A549 (cell line): ENCODE measurements at regions not wholly inside any gene's neighbourhood (a gene's known extent, or its start where the extent isn't known, plus 50 kb on each side); places are given as distances from the start of the nearest gene placed in this dataset.
"Not testable (repeated sequence)": the region's sequence is repeated elsewhere in the genome, so short reads cannot be mapped to it uniquely, and the experiment has no call there.

Experiments
- ATAC-seq, 2 experiments: fragments of 200-7000 bp in 1 of 2; fragments of >200 bp in 1 of 2; cut with Nextera tagmentation in 1 of 2; cut with Tn5 transposase in 1 of 2; 3 replicates each; pipeline versions ENCODE4 v1.8.0 to v1.9.1; 2018 to 2020; ENCODE audit warnings: mild to moderate bottlenecking in 1 of 2, moderate library complexity in 1 of 2
- CTCF ChIA-PET: fragments of 300-600 bp; sonication (Branson Sonifier 250); formaldehyde crosslinking; extraction: SDS; loops from one replicate; lab custom pipeline; 2021; ENCODE audit warnings: antibody characterized with exemption, inconsistent platforms; lab: Yijun Ruan, JAX
- POLR2A ChIA-PET: fragments of 350-600 bp; formaldehyde crosslinking; extraction: SDS; loops from one replicate; lab custom pipeline; 2021; ENCODE audit warnings: antibody characterized with exemption, inconsistent platforms; lab: Yijun Ruan, JAX
- DNase-seq, 2 experiments: peaks; one replicate each; pipeline versions ENCODE4 v3.0.0 to v3.0.0-alpha.2; 2011 to 2016; ENCODE audit warnings: low read depth in 1 of 2, low spot score in 1 of 2
- FAIRE-seq: peaks from 2 replicates; lab custom pipeline; 2011; peaks lifted over from hg19 to GRCh38; lab: Jason Lieb, UNC
- H3K27ac ChIP-seq, 2 experiments: fragments of >200 bp; sonication (Bioruptor Twin); formaldehyde crosslinking; 3 replicates each; pipeline ENCODE4 v1.5.1; 2016 to 2017
- H3K4me1 ChIP-seq: fragments of >200 bp; sonication (Bioruptor Twin); formaldehyde crosslinking; 3 replicates; pipeline ENCODE4 v1.6.1; 2016
- H3K4me2 ChIP-seq: fragments of >200 bp; sonication (Bioruptor Twin); formaldehyde crosslinking; 3 replicates; pipeline ENCODE4 v1.6.1; 2016
- H3K4me3 ChIP-seq: fragments of >200 bp; sonication (Bioruptor Twin); formaldehyde crosslinking; 3 replicates; pipeline ENCODE4 v1.5.1; 2016
- H3K9me3 ChIP-seq: fragments of >200 bp; sonication (Bioruptor Twin); formaldehyde crosslinking; 3 replicates; pipeline ENCODE4 v1.6.1; 2016
- BCL3 ChIP-seq: fragments of >200 bp; sonication (Bioruptor Twin); formaldehyde crosslinking; IDR thresholded peaks from 3 replicates; pipeline ENCODE4 v1.6.1; 2016
- BHLHE40 ChIP-seq: IDR thresholded peaks from 2 replicates; pipeline ENCODE4 v1.6.1; 2012; ENCODE audit warnings: low read depth, low read length, inconsistent platforms
- EP300 ChIP-seq, 2 experiments: fragments of >200 bp; sonication (Bioruptor Twin); formaldehyde crosslinking; IDR thresholded peaks; 2 replicates in 1 of 2; 3 replicates in 1 of 2; pipeline ENCODE4 v1.6.1; 2016 to 2017
- FOXS1 ChIP-seq: fragments of 250-450 bp; sonication (Bioruptor Pico); IDR thresholded peaks from 2 replicates; pipeline ENCODE4 v1.5.0; 2020; ENCODE audit warnings: mild to moderate bottlenecking, moderate library complexity
- HES2 ChIP-seq: fragments of >200 bp; sonication (Bioruptor Twin); formaldehyde crosslinking; IDR thresholded peaks from 2 replicates; pipeline ENCODE4 v1.6.1; 2016
- HEYL ChIP-seq: fragments of 250-450 bp; sonication (Bioruptor Pico); IDR thresholded peaks from 2 replicates; pipeline ENCODE4 v1.8.0; 2021; ENCODE audit warnings: mild to moderate bottlenecking, moderate library complexity
- JUN ChIP-seq, 2 experiments: fragments of >200 bp; sonication (Bioruptor Twin); formaldehyde crosslinking; IDR thresholded peaks; 2 replicates in 1 of 2; 3 replicates in 1 of 2; pipeline ENCODE4 v1.6.1; 2016 to 2017
- MYC ChIP-seq: IDR thresholded peaks from 2 replicates; pipeline ENCODE4 v1.6.1; 2012; ENCODE audit warnings: mild to moderate bottlenecking, inconsistent platforms, low read length, improper control_type of control experiment, borderline replicate concordance
- NPAS2 ChIP-seq: fragments of 250-450 bp; sonication (Bioruptor Pico); IDR thresholded peaks from 2 replicates; pipeline ENCODE4 v1.8.0; 2022; ENCODE audit warnings: mild to moderate bottlenecking, moderate library complexity, borderline replicate concordance
- NR3C1 ChIP-seq: fragments of >200 bp; sonication (Bioruptor Twin); formaldehyde crosslinking; IDR thresholded peaks from 3 replicates; pipeline ENCODE4 v1.6.1; 2017
- PHF8 ChIP-seq: fragments of 200-600 bp; sonication (generic); IDR thresholded peaks from 2 replicates; pipeline ENCODE4 v1.6.1; 2016; ENCODE audit warnings: low read depth, mild to moderate bottlenecking, antibody characterized with exemption, moderate library complexity, borderline replicate concordance
- RARB ChIP-seq: fragments of 250-450 bp; sonication (Bioruptor Pico); IDR thresholded peaks from 2 replicates; pipeline ENCODE4 v1.8.0; 2021; ENCODE audit warnings: mild to moderate bottlenecking, moderate library complexity
- SREBF2 ChIP-seq: fragments of 450-650 bp; IDR thresholded peaks from 2 replicates; pipeline ENCODE4 v1.6.1; 2014; ENCODE audit warnings: mild to moderate bottlenecking, moderate library complexity
- TFCP2L1 ChIP-seq: fragments of 250-450 bp; sonication (Bioruptor Pico); IDR thresholded peaks from 2 replicates; pipeline ENCODE4 v1.5.0; 2021; ENCODE audit warnings: mild to moderate bottlenecking
- TP53 ChIP-seq: fragments of 250-450 bp; sonication (Bioruptor Pico); IDR thresholded peaks from 2 replicates; pipeline ENCODE4 v1.5.0; 2021; ENCODE audit warnings: mild to moderate bottlenecking, moderate library complexity
- ZFP36 ChIP-seq: fragments of 450-650 bp; IDR thresholded peaks from 2 replicates; pipeline ENCODE4 v1.6.1; 2014; ENCODE audit warnings: borderline replicate concordance; ENCODE audit not compliant: partially characterized antibody
- ZNF302 ChIP-seq: fragments of 250-450 bp; sonication (Bioruptor Pico); IDR thresholded peaks from 2 replicates; pipeline ENCODE4 v1.9.0; 2021; ENCODE audit warnings: inconsistent platforms, mild to moderate bottlenecking, moderate library complexity
- WGBS: methylation state at CpG from one replicate; pipeline ENCODE4 v1.1.6; 2017; ENCODE audit errors: missing lambda C conversion rate; 5-methylcytosine and 5-hydroxymethylcytosine counted together
- TF ChIP-seq, protein P1 (sequence below): fragments of 200-600 bp; sonication (generic); IDR thresholded peaks from 2 replicates; pipeline ENCODE4 v1.6.1; 2016; ENCODE audit warnings: antibody characterized with exemption, mild to moderate bottlenecking, moderate library complexity

DNA sequence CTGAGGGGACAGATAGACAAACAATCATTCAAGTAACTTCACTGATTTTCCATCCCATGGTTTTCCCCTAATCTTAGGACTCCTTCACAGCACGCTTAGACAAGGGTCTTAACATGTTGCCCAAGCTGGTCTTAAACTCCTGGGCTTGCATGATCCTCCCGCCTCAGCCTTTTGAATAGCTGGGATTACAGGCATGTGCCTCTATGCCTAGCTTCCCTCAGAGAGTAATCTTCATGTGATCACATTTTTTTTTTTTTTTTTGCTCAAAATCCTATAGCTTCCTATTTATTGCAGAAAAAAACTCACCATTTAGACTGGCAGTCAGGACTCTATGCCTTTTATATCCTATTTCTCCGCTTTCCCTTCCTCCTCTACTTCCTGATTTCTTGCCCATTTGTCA lies 90.4 kb upstream of the DPH5 start:
- 23% methylated on average over 3 of the region's 3 CpGs for WGBS
- CTCF ChIA-PET, result no interaction called here
- Histone ChIP-seq H3K9me3 (no peaks in the 10 kb centered on the region), H3K4me3 (no peak overlapping the region), H3K4me1 (no peaks in the 10 kb centered on the region), H3K27ac (no peak overlapping the region), H3K4me2 (no peak overlapping the region)
- FAIRE-seq (no peak), DNase-seq (no peak), ATAC-seq (no peak)
- POLR2A ChIA-PET, result no interaction called here
- TF ChIP-seq EP300 (IDR thresholded peaks at IDR 0.05) (no peak), ZFP36 (no peak), RARB (CRISPR knock-in tag) (no peak), JUN (IDR thresholded peaks at IDR 0.05) (no peak), BCL3 (no peak), TP53 (CRISPR knock-in tag) (no peak), HES2 (no peak), HEYL (no peak), PHF8 (no peak), ZNF302 (CRISPR knock-in tag) (no peak), BHLHE40 (no peak), FOXS1 (CRISPR knock-in tag) (no peak), NR3C1 (no peak), MYC (no peak), NPAS2 (CRISPR knock-in tag) (no peak), SREBF2 (no peak)

DNA sequence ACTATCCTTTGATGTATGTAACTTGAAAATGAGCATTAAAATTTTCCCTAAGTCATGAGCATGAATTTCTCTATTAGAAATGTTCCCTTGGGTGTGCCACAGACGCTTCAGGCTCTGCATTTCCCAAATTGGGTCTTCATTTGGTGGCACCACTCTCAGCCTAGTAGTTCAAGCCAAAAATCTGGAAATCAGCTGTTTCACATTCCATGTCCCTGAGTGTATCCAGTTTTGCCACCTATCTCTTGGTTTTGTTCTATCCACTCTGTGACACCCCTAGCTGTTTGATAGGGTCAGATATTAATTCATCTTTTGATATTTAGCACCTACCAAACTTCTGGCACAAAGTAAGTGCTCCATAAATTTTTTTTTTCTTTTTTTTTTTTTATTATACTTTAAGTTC lies 89.5 kb upstream of the DPH5 start:
- WGBS, result 0% methylated on average over 1 of the region's 1 CpG
- Histone ChIP-seq H3K4me2 (no peak overlapping the region), H3K4me3 (no peak overlapping the region), H3K4me1 (no peaks in the 10 kb centered on the region), H3K9me3 (no peaks in the 10 kb centered on the region), H3K27ac (no peak overlapping the region)
- ATAC-seq, result no peak
- CTCF ChIA-PET, result no interaction called here
- TF ChIP-seq TFCP2L1 (CRISPR knock-in tag), result no peak
- TF ChIP-seq, protein P1, sequence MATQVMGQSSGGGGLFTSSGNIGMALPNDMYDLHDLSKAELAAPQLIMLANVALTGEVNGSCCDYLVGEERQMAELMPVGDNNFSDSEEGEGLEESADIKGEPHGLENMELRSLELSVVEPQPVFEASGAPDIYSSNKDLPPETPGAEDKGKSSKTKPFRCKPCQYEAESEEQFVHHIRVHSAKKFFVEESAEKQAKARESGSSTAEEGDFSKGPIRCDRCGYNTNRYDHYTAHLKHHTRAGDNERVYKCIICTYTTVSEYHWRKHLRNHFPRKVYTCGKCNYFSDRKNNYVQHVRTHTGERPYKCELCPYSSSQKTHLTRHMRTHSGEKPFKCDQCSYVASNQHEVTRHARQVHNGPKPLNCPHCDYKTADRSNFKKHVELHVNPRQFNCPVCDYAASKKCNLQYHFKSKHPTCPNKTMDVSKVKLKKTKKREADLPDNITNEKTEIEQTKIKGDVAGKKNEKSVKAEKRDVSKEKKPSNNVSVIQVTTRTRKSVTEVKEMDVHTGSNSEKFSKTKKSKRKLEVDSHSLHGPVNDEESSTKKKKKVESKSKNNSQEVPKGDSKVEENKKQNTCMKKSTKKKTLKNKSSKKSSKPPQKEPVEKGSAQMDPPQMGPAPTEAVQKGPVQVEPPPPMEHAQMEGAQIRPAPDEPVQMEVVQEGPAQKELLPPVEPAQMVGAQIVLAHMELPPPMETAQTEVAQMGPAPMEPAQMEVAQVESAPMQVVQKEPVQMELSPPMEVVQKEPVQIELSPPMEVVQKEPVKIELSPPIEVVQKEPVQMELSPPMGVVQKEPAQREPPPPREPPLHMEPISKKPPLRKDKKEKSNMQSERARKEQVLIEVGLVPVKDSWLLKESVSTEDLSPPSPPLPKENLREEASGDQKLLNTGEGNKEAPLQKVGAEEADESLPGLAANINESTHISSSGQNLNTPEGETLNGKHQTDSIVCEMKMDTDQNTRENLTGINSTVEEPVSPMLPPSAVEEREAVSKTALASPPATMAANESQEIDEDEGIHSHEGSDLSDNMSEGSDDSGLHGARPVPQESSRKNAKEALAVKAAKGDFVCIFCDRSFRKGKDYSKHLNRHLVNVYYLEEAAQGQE, result no peak
- no peak for TF ChIP-seq BCL3
- no peak for FAIRE-seq
- DNase-seq, result no peak
- POLR2A ChIA-PET, result no interaction called here

DNA sequence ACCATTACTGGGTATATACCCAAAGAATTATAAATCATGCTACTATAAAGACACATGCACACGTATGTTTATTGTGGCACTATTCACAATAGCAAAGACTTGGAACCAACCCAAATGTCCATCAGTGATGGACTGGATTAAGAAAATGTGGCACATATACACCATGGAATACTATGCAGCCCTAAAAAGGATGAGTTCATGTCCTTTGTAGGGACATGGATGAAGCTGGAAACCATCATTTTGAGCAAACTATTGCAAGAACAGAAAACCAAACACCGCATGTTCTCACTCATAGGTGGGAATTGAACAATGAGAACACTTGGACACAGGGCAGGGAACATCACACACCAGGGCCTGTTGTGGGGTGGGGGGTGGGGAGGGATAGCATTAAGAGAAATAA lies 88.5 kb upstream of the DPH5 start:
- H3K27ac ChIP-seq, H3K4me1 ChIP-seq, CTCF ChIA-PET, ATAC-seq, POLR2A ChIA-PET, DNase-seq, H3K4me3 ChIP-seq, FAIRE-seq, H3K9me3 ChIP-seq, H3K4me2 ChIP-seq: not testable (repeated sequence)
- 13% methylated on average over 2 of the region's 2 CpGs for WGBS
